Prostate gland (tissue), 2 donors: ENCODE measurements at regions not wholly inside any gene's neighbourhood (a gene's known extent, or its start where the extent isn't known, plus 50 kb on each side); places are given as distances from the start of the nearest gene placed in this dataset.

Experiments used
- POLR2A ChIP-seq: fragments of 450-650 bp; IDR thresholded peaks from one replicate; pipeline ENCODE4 v1.6.1; 2016; ENCODE audit warnings: antibody characterized with exemption, mild to moderate bottlenecking
- POLR2AphosphoS5 ChIP-seq: sonication (generic); formaldehyde crosslinking; IDR thresholded peaks from one replicate; pipeline ENCODE4 v1.6.1; 2017; ENCODE audit warnings: antibody characterized with exemption
- TF ChIP-seq, protein P1 (sequence below), 4 experiments: fragments of 200-600 bp in 2 of 4; fragments of 450-650 bp in 2 of 4; sonication (generic) in 2 of 4; IDR thresholded peaks; 1 replicate in 3 of 4; 2 replicates in 1 of 4; pipeline ENCODE4 v1.5.1; 2016 to 2019; ENCODE audit warnings: antibody characterized with exemption in 4 of 4, mild to moderate bottlenecking in 2 of 4, moderate library complexity in 2 of 4

DNA sequence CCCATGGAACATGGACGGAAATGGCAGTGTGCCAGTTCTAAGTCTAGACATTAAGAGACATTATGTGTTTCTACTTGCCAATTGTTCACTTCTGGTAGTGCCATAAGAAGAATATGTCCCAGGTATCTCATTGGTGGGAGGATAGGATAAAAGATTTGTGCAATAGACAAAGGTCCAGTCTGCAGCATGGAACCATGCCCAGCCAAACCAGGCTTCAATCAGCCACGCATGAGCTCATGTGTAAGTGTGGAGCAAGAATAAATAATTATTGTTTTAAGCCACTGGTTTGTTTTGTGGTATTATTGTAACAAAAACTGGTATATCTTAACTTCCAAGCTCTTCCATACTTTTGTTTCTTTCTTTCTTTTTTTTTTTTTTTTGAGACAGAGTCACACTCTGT, 153.6 kb upstream of the CTTNBP2 start:
- TF ChIP-seq, protein P1, sequence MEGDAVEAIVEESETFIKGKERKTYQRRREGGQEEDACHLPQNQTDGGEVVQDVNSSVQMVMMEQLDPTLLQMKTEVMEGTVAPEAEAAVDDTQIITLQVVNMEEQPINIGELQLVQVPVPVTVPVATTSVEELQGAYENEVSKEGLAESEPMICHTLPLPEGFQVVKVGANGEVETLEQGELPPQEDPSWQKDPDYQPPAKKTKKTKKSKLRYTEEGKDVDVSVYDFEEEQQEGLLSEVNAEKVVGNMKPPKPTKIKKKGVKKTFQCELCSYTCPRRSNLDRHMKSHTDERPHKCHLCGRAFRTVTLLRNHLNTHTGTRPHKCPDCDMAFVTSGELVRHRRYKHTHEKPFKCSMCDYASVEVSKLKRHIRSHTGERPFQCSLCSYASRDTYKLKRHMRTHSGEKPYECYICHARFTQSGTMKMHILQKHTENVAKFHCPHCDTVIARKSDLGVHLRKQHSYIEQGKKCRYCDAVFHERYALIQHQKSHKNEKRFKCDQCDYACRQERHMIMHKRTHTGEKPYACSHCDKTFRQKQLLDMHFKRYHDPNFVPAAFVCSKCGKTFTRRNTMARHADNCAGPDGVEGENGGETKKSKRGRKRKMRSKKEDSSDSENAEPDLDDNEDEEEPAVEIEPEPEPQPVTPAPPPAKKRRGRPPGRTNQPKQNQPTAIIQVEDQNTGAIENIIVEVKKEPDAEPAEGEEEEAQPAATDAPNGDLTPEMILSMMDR (IDR thresholded peaks at IDR 0.05): no peak
- TF ChIP-seq POLR2AphosphoS5: no peak
- no peak for TF ChIP-seq POLR2A
